ENCODE measurements at regions not wholly inside any gene's neighbourhood (a gene's known extent, or its start where the extent isn't known, plus 50 kb on each side); places are given as distances from the start of the nearest gene placed in this dataset.

DNA sequence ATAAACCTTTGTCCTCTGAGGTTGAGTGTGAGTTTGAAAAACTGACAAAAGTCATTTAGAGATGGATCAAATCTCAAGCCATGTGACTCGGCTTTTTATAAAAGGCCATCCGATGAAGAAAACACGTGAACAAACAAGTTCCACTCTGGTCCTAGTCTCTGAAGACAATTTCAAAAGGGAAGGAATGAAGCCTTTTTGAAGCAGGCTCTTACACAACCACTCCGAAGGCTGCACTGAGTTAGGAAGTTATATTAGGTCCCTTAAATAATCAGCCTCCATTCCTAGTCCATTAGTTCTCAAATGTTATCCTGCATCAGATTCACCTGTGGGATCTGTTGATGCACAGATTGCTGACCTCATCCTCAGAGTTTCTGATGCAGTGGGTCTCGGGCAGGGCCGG lies 166.6 kb upstream of the HMHB1 start:
- Histone ChIP-seq H4K5ac (ENCODE audit: insufficient read length, low read depth, low read length) (no peak overlapping the region), H3K4me3 (ENCODE audit: extremely low read depth in 1 of 4, insufficient read depth in 2 of 4, low read depth in 3 of 4, low read length in 4 of 4) (no peak overlapping the region), H4K20me1 (replicated peaks in 1 of 2; ENCODE audit: control insufficient read depth in 1 of 2, insufficient read depth in 2 of 2, low read length in 2 of 2) (no peaks in the 10 kb centered on the region), H2BK20ac (ENCODE audit: low read length) (no peak overlapping the region), H3K4me1 (replicated peaks in 1 of 4; ENCODE audit: control insufficient read depth in 3 of 4, insufficient read depth in 4 of 4, low read length in 3 of 4) (peaks cover 0 to 7% (median 1%) of the 10 kb centered on the region in 4 experiments; a peak in 2 of 7 replicates), H2BK12ac (ENCODE audit: low read depth, low read length) (no peak overlapping the region), H2BK5ac (ENCODE audit: low read depth, low read length) (no peak overlapping the region), H4K91ac (replicated peaks; ENCODE audit: insufficient read length, low read length) (no peak overlapping the region), H3K9me3 (ENCODE audit: insufficient read depth in 2 of 2, low read depth in 1 of 2, low read length in 1 of 2) (no peaks in the 10 kb centered on the region), H2BK120ac (replicated peaks; ENCODE audit: low read depth, low read length) (no peak overlapping the region), H2BK15ac (ENCODE audit: low read length) (no peak overlapping the region), H3K56ac (replicated peaks; ENCODE audit: insufficient read length, low read depth, low read length) (no peak overlapping the region), H3K27me3 (replicated peaks in 1 of 4; ENCODE audit: control insufficient read depth in 3 of 4, extremely low read depth in 1 of 4, insufficient read depth in 3 of 4, low read length in 3 of 4) (no peaks in the 10 kb centered on the region), H3K23me2 (ENCODE audit: low read depth, low read length) (no peaks in the 10 kb centered on the region), H4K8ac (ENCODE audit: extremely low read depth, insufficient read depth, low read length) (no peak overlapping the region), H3K9ac (replicated peaks in 1 of 4; ENCODE audit: extremely low read depth in 1 of 4, low read depth in 3 of 4, low read length in 3 of 4) (no peak overlapping the region), H3K4me2 (ENCODE audit: insufficient read depth in 1 of 2, low read depth in 2 of 2, low read length in 2 of 2) (no peak overlapping the region), H3K14ac (ENCODE audit: insufficient read length) (no peak overlapping the region), H3K4ac (replicated peaks; ENCODE audit: insufficient read length, low read depth, low read length) (no peak overlapping the region), H3K79me2 (ENCODE audit: control insufficient read depth in 1 of 2, insufficient read depth in 2 of 2, low read length in 2 of 2) (no peaks in the 10 kb centered on the region), H2AFZ (ENCODE audit: low read length) (0 out of 2 replicates have a peak overlapping the region, but pooled peaks have one; percentile 40), H2AK5ac (ENCODE audit: low read depth, low read length) (no peak overlapping the region), H3K23ac (ENCODE audit: insufficient read length) (no peak overlapping the region), H3K79me1 (ENCODE audit: low read depth, low read length) (no peaks in the 10 kb centered on the region), H3K18ac (ENCODE audit: extremely low read depth, low read length) (no peak overlapping the region), H3K27ac (ENCODE audit: low read depth, low read length) (no peak overlapping the region), H3K36me3 (ENCODE audit: control insufficient read depth in 2 of 4, insufficient read depth in 4 of 4, low read length in 3 of 4) (no peaks in the 10 kb centered on the region)
- 82% methylated on average over 6 of the region's 6 CpGs; no CpG with 5 or more reads in 1 of the 2 experiments for WGBS, 2 experiments (ENCODE audit: extremely low coverage in 1 of 2, insufficient coverage in 1 of 2, insufficient read length in 1 of 2, insufficient replicate concordance in 2 of 2, low coverage in 1 of 2, low lambda C conversion rate in 2 of 2, missing lambda C conversion rate in 1 of 2)
- no peak for TF ChIP-seq SIN3A (conservative IDR thresholded peaks at IDR 0.05 in 1 of 2, IDR thresholded peaks at IDR 0.05 in 1 of 2; ENCODE audit: low read depth in 1 of 2, low read length in 2 of 2)
- ChIA-PET CTCF (ENCODE audit: partially characterized antibody) (interaction anchor here (1.8 kb wide), 1 partner anchor 180 kb away, joined by 4 read pairs; no protein-coding TSS in a partner anchor), POLR2A (ENCODE audit: partially characterized antibody) (no interaction called here)
- FAIRE-seq (no peak), DNase-seq (ENCODE audit: low read depth in 1 of 2, low spot score in 2 of 2) (no peak)
